GM20000 (cell line): ENCODE measurements at regions not wholly inside any gene's neighbourhood (a gene's known extent, or its start where the extent isn't known, plus 50 kb on each side); places are given as distances from the start of the nearest gene placed in this dataset.
"Not testable (repeated sequence)": the region's sequence is repeated elsewhere in the genome, so short reads cannot be mapped to it uniquely, and the experiment has no call there.

Experiments
- DNase-seq: peaks from one replicate; pipeline ENCODE4 v3.0.0; 2012; ENCODE audit warnings: low spot score
- CTCF ChIP-seq: IDR thresholded peaks from 2 replicates; pipeline ENCODE4 v1.5.1; 2012; ENCODE audit warnings: mild to moderate bottlenecking, control low read depth; ENCODE audit errors: extremely low read depth, missing control alignments

GRCh38 chr11:95611827-95612226, 177.8 kb downstream of the FAM76B start:
- DNase-seq: no peak
- no peak for TF ChIP-seq CTCF

- DNase-seq: not testable (repeated sequence)
Observed at GRCh38 chr11:95610185-95610584, 179.4 kb downstream of the FAM76B start.

- TF ChIP-seq CTCF: no peak
Observed at GRCh38 chr11:95608093-95608492, 181.5 kb downstream of the FAM76B start.

GRCh38 chr11:95606824-95607223, 182.8 kb downstream of the FAM76B start:
- DNase-seq: no peak

More at GRCh38 chr11:95608093-95608492, 181.5 kb downstream of the FAM76B start:
- DNase-seq: no peak

GRCh38 chr11:95605271-95605940, 184.2 kb downstream of the FAM76B start:
- no peak for DNase-seq

More at GRCh38 chr11:95606824-95607223, 182.8 kb downstream of the FAM76B start:
- no peak for TF ChIP-seq CTCF

GRCh38 chr11:95599959-95600586, 189.5 kb downstream of the FAM76B start:
- no peak for TF ChIP-seq CTCF
- DNase-seq: no peak

More at GRCh38 chr11:95605271-95605940, 184.2 kb downstream of the FAM76B start:
- TF ChIP-seq CTCF: no peak

- no peak for TF ChIP-seq CTCF
- no peak for DNase-seq
Observed at GRCh38 chr11:95595973-95596489, 193.6 kb downstream of the FAM76B start.
